A673 (cell line): ENCODE measurements at regions not wholly inside any gene's neighbourhood (a gene's known extent, or its start where the extent isn't known, plus 50 kb on each side); places are given as distances from the start of the nearest gene placed in this dataset.

ENCODE experiments used
- BruUV-seq: library from RNA; stranded (reverse); fragments of 400-500 nt; replicated peaks from 2 replicates; lab custom pipeline; 2021; lab: Mats Ljungman, UMichigan
- CTCF ChIA-PET: fragments of 300-600 bp; sonication (Branson Sonifier 250); formaldehyde crosslinking; loops from one replicate; lab custom pipeline; 2022; ENCODE audit warnings: antibody characterized with exemption; lab: Charles Lee
- POLR2A ChIA-PET: fragments of 300-600 bp; sonication (Branson Sonifier 250); formaldehyde crosslinking; loops from one replicate; lab custom pipeline; 2022; ENCODE audit warnings: antibody characterized with exemption; ENCODE audit not compliant: low non-redundant PET; lab: Charles Lee
- DNase-seq: peaks from one replicate; pipeline ENCODE4 v3.0.0-alpha.2; 2015; ENCODE audit warnings: low spot score
- H3K27ac ChIP-seq: fragments of 200-600 bp; sonication (generic); 2 replicates; pipeline ENCODE4 v1.5.1; 2016; ENCODE audit warnings: mixed run types, low read depth, mild to moderate bottlenecking, mixed read lengths, antibody characterized with exemption, low read length; ENCODE audit not compliant: poor library complexity, severe bottlenecking
- H3K27me3 ChIP-seq: fragments of 200-600 bp; sonication (generic); replicated peaks from 2 replicates; pipeline ENCODE4 v1.6.1; 2017; ENCODE audit warnings: mixed run types, low read depth, mild to moderate bottlenecking, mixed read lengths, antibody characterized with exemption, low read length; ENCODE audit not compliant: insufficient read depth, poor library complexity
- H3K36me3 ChIP-seq: fragments of 200-600 bp; sonication (generic); 2 replicates; pipeline ENCODE4 v1.6.1; 2016; ENCODE audit warnings: mixed run types, mild to moderate bottlenecking, mixed read lengths, antibody characterized with exemption, low read length; ENCODE audit not compliant: insufficient read depth, poor library complexity, severe bottlenecking
- H3K4me1 ChIP-seq: fragments of 200-600 bp; sonication (generic); 2 replicates; pipeline ENCODE4 v1.6.1; 2017; ENCODE audit warnings: mixed run types, mild to moderate bottlenecking, mixed read lengths, antibody characterized with exemption, low read length; ENCODE audit not compliant: insufficient read depth, poor library complexity, severe bottlenecking
- H3K4me3 ChIP-seq: fragments of 200-600 bp; sonication (generic); 2 replicates; pipeline ENCODE4 v1.5.1; 2016; ENCODE audit warnings: low read depth, mixed run types, mild to moderate bottlenecking, mixed read lengths, low read length; ENCODE audit not compliant: poor library complexity, severe bottlenecking
- H3K9me3 ChIP-seq: fragments of 200-600 bp; sonication (generic); 2 replicates; pipeline ENCODE4 v1.6.1; 2016; ENCODE audit warnings: mixed run types, low read depth, mild to moderate bottlenecking, mixed read lengths, antibody characterized with exemption, low read length; ENCODE audit not compliant: poor library complexity, severe bottlenecking
- EZH2 ChIP-seq: fragments of 200-600 bp; sonication (generic); IDR thresholded peaks from 2 replicates; pipeline ENCODE4 v1.6.1; 2017; ENCODE audit warnings: borderline replicate concordance, low read depth, mild to moderate bottlenecking, mixed read lengths, antibody characterized with exemption, low read length; ENCODE audit not compliant: poor library complexity, severe bottlenecking
- intact Hi-C: fragments of 100-400 bp; cut with micrococcal nuclease; formaldehyde crosslinking; loops from one replicate; pipeline ENCODE4 v1.10.0; 2022; ENCODE audit not compliant: unreplicated experiment
- TF ChIP-seq, protein P1 (sequence below): fragments of 300-800, 200-600 bp; sonication (generic); conservative IDR thresholded peaks from 2 replicates; pipeline ENCODE4 v1.5.1; 2017; ENCODE audit warnings: low read depth, mild to moderate bottlenecking, antibody characterized with exemption, low read length, moderate library complexity, mixed read lengths

GRCh38 chr10:123380491-123381085, 226.4 kb downstream of the BUB3 start:
- peak; percentile 8 for DNase-seq
- TF ChIP-seq EZH2: no peak
- TF ChIP-seq, protein P1, sequence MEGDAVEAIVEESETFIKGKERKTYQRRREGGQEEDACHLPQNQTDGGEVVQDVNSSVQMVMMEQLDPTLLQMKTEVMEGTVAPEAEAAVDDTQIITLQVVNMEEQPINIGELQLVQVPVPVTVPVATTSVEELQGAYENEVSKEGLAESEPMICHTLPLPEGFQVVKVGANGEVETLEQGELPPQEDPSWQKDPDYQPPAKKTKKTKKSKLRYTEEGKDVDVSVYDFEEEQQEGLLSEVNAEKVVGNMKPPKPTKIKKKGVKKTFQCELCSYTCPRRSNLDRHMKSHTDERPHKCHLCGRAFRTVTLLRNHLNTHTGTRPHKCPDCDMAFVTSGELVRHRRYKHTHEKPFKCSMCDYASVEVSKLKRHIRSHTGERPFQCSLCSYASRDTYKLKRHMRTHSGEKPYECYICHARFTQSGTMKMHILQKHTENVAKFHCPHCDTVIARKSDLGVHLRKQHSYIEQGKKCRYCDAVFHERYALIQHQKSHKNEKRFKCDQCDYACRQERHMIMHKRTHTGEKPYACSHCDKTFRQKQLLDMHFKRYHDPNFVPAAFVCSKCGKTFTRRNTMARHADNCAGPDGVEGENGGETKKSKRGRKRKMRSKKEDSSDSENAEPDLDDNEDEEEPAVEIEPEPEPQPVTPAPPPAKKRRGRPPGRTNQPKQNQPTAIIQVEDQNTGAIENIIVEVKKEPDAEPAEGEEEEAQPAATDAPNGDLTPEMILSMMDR: peak; percentile 36; the same call in 1 of the 2 replicates
- intact Hi-C loops: loop anchor here (5.0 kb wide), 1 partner anchor 338 kb away; no protein-coding TSS in a partner anchor
- Histone ChIP-seq H3K4me1 (no peaks in the 10 kb centered on the region), H3K27ac (no peak overlapping the region), H3K27me3 (no peaks in the 10 kb centered on the region), H3K9me3 (no peaks in the 10 kb centered on the region), H3K4me3 (no peak overlapping the region), H3K36me3 (no peaks in the 10 kb centered on the region)
- CTCF ChIA-PET: interaction anchor here (0.8 to 1.0 kb wide), 2 partner anchors 235 to 247 kb away, joined by 3 read pairs; no protein-coding TSS in a partner anchor
- POLR2A ChIA-PET: no interaction called here
- BruUV-seq: no TSS peak

- no peak overlapping the region for H3K4me3 ChIP-seq
- TF ChIP-seq, protein P1: no peak
- TF ChIP-seq EZH2: no peak
- no TSS peak for BruUV-seq
- CTCF ChIA-PET: interaction anchor here (1.0 kb wide), 1 partner anchor 248 kb away, joined by 3 read pairs; no protein-coding TSS in a partner anchor
- no peaks in the 10 kb centered on the region for H3K36me3 ChIP-seq
- intact Hi-C loops: loop anchor here (5.0 kb wide), 1 partner anchor 339 kb away; no protein-coding TSS in a partner anchor
- H3K9me3 ChIP-seq: no peaks in the 10 kb centered on the region
- POLR2A ChIA-PET: no interaction called here
- no peak for DNase-seq
- no peaks in the 10 kb centered on the region for H3K4me1 ChIP-seq
- H3K27ac ChIP-seq: no peak overlapping the region
- no peaks in the 10 kb centered on the region for H3K27me3 ChIP-seq
Measured at GRCh38 chr10:123381224-123381623, 227.0 kb downstream of the BUB3 start.

DNA sequence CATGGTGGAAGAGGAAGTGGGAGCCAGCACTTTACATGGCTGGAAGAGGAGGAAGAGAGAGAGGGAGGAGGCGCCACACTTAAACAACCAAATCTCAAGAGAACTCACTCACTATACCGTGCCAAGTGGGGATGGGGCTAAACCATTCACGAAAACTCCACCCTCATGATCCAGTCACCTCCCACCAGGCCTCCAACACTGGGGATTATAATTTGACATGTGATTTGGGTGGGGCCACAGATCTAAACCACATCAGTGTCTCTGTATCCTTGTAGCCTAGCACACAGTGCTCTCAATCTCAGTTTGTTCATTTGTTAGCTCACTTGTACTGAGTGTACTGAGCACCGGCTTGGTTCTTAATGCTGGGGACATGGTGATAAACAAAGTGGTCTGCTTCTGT, 228.3 kb downstream of the BUB3 start:
- intact Hi-C loops: loop anchor here (5.0 kb wide), 1 partner anchor 340 kb away; no protein-coding TSS in a partner anchor
- H3K9me3 ChIP-seq: no peaks in the 10 kb centered on the region
- BruUV-seq: no TSS peak
- POLR2A ChIA-PET: no interaction called here
- no peaks in the 10 kb centered on the region for H3K27me3 ChIP-seq
- peak; percentile 3 for DNase-seq
- H3K36me3 ChIP-seq: no peaks in the 10 kb centered on the region
- H3K4me3 ChIP-seq: no peak overlapping the region
- no peaks in the 10 kb centered on the region for H3K4me1 ChIP-seq
- TF ChIP-seq, protein P1: no peak
- no peak for TF ChIP-seq EZH2
- no peak overlapping the region for H3K27ac ChIP-seq
- CTCF ChIA-PET: no interaction called here
